ENCODE measurements at regions not wholly inside any gene's neighbourhood (a gene's known extent, or its start where the extent isn't known, plus 50 kb on each side); places are given as distances from the start of the nearest gene placed in this dataset.

DNA sequence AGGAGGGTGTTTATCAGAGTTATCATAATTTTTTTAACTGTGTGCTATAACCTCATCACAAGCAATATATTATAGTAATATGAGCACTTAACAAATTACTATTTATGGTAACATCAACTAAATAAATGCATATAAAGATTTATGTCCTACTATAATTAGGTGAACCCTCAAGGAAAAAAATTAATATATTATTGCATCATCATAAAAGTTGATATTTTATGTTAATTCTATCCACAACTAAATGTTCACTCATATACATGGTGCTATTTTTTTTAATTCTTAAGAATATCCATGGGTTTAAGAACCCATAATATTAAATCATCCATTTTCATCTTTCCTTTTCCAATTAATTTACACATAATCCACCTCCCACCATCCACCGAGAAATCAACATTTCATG, 506.0 kb upstream of the USP15 start:
- no peak overlapping the region for H3K27ac Mint-ChIP-seq
- Histone ChIP-seq H3K4me2 (no peak overlapping the region), H3K36me3 (no peaks in the 10 kb centered on the region), H3K27ac (no peak overlapping the region), H3K9me3 (ENCODE audit: low read depth) (no peaks in the 10 kb centered on the region), H2AFZ (replicated peaks) (no peak overlapping the region), H3K27me3 (no peaks in the 10 kb centered on the region), H3K4me1 (no peaks in the 10 kb centered on the region), H4K20me1 (ENCODE audit: low read depth) (no peaks in the 10 kb centered on the region), H3K9ac (no peak overlapping the region), H3K4me3 (no peak overlapping the region), H3K79me2 (ENCODE audit: low read depth) (no peaks in the 10 kb centered on the region), H3F3A (ENCODE audit: low read depth) (no peaks in the 10 kb centered on the region)
- H3K27me3 Mint-ChIP-seq (ENCODE audit: insufficient read depth, low read depth), result peaks cover 2% of the 10 kb centered on the region
- TF ChIP-seq EZH2phosphoT487 (IDR thresholded peaks at IDR 0.05) (no peak), EZH2 (IDR thresholded peaks at IDR 0.05) (no peak)
- TF ChIP-seq, protein P1, sequence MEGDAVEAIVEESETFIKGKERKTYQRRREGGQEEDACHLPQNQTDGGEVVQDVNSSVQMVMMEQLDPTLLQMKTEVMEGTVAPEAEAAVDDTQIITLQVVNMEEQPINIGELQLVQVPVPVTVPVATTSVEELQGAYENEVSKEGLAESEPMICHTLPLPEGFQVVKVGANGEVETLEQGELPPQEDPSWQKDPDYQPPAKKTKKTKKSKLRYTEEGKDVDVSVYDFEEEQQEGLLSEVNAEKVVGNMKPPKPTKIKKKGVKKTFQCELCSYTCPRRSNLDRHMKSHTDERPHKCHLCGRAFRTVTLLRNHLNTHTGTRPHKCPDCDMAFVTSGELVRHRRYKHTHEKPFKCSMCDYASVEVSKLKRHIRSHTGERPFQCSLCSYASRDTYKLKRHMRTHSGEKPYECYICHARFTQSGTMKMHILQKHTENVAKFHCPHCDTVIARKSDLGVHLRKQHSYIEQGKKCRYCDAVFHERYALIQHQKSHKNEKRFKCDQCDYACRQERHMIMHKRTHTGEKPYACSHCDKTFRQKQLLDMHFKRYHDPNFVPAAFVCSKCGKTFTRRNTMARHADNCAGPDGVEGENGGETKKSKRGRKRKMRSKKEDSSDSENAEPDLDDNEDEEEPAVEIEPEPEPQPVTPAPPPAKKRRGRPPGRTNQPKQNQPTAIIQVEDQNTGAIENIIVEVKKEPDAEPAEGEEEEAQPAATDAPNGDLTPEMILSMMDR (IDR thresholded peaks at IDR 0.05), result no peak
- no peaks in the 10 kb centered on the region for H3K4me1 Mint-ChIP-seq
- H3K9me3 Mint-ChIP-seq, result no peaks in the 10 kb centered on the region
- H3K36me3 Mint-ChIP-seq, result no peaks in the 10 kb centered on the region
- no peak for DNase-seq (ENCODE audit: low spot score)
- no peak overlapping the region for H3K4me3 Mint-ChIP-seq

GRCh38 chr12:61757831-61758505, 502.2 kb upstream of the USP15 start:
- Mint-ChIP-seq H3K27ac (no peak overlapping the region), H3K4me1 (no peaks in the 10 kb centered on the region), H3K27me3 (ENCODE audit: insufficient read depth, low read depth) (peaks cover 2% of the 10 kb centered on the region), H3K9me3 (no peaks in the 10 kb centered on the region), H3K4me3 (no peak overlapping the region), H3K36me3 (no peaks in the 10 kb centered on the region)
- no peaks in the 10 kb centered on the region for H3F3A ChIP-seq (ENCODE audit: low read depth)
- no peaks in the 10 kb centered on the region for H4K20me1 ChIP-seq (ENCODE audit: low read depth)
- no peaks in the 10 kb centered on the region for H3K4me1 ChIP-seq
- no peaks in the 10 kb centered on the region for H3K36me3 ChIP-seq
- no peaks in the 10 kb centered on the region for H3K27me3 ChIP-seq
- H3K27ac ChIP-seq, result no peak overlapping the region
- no peak for TF ChIP-seq EZH2 (IDR thresholded peaks at IDR 0.05)
- TF ChIP-seq EZH2phosphoT487 (IDR thresholded peaks at IDR 0.05), result no peak
- TF ChIP-seq, protein P1 (IDR thresholded peaks at IDR 0.05), result no peak
- no peak overlapping the region for H3K4me2 ChIP-seq
- H3K9me3 ChIP-seq (ENCODE audit: low read depth), result no peaks in the 10 kb centered on the region
- H3K9ac ChIP-seq, result no peak overlapping the region
- H3K79me2 ChIP-seq (ENCODE audit: low read depth), result no peaks in the 10 kb centered on the region
- H3K4me3 ChIP-seq, result no peak overlapping the region
- no peak overlapping the region for H2AFZ ChIP-seq (replicated peaks)
- no peak for DNase-seq (ENCODE audit: low spot score)

- Histone ChIP-seq H3K27me3 (no peaks in the 10 kb centered on the region), H3K4me1 (no peaks in the 10 kb centered on the region), H4K20me1 (ENCODE audit: low read depth) (no peaks in the 10 kb centered on the region), H3K9ac (no peak overlapping the region), H2AFZ (replicated peaks) (no peak overlapping the region), H3K36me3 (no peaks in the 10 kb centered on the region), H3K9me3 (ENCODE audit: low read depth) (no peaks in the 10 kb centered on the region), H3K79me2 (ENCODE audit: low read depth) (no peaks in the 10 kb centered on the region), H3K4me3 (no peak overlapping the region), H3K4me2 (no peak overlapping the region), H3F3A (ENCODE audit: low read depth) (no peaks in the 10 kb centered on the region), H3K27ac (no peak overlapping the region)
- Mint-ChIP-seq H3K4me3 (no peak overlapping the region), H3K27me3 (ENCODE audit: insufficient read depth, low read depth) (peaks cover 2% of the 10 kb centered on the region), H3K4me1 (no peaks in the 10 kb centered on the region), H3K27ac (no peak overlapping the region), H3K36me3 (no peaks in the 10 kb centered on the region), H3K9me3 (no peaks in the 10 kb centered on the region)
- TF ChIP-seq, protein P1 (IDR thresholded peaks at IDR 0.05), result no peak
- DNase-seq (ENCODE audit: low spot score), result no peak
These were observed 501.5 kb upstream of the USP15 start for GRCh38 chr12:61758661-61759060.
